SK-N-SH treated with all-trans-retinoic acid at 6 μM for 48 hours (cell line): ENCODE measurements at regions not wholly inside any gene's neighbourhood (a gene's known extent, or its start where the extent isn't known, plus 50 kb on each side); places are given as distances from the start of the nearest gene placed in this dataset.

ENCODE experiments used
- TOX ChIP-seq: fragments of 250-450 bp; sonication (Bioruptor Pico); IDR thresholded peaks from 2 replicates; pipeline ENCODE4 v1.8.0; 2021; ENCODE audit warnings: mild to moderate bottlenecking, moderate library complexity, borderline replicate concordance
- ZFP3 ChIP-seq: fragments of 250-450 bp; sonication (Bioruptor Pico); IDR thresholded peaks from 2 replicates; pipeline ENCODE4 v1.5.0; 2020; ENCODE audit warnings: mild to moderate bottlenecking, moderate library complexity
- ZFP30 ChIP-seq: fragments of 450-650 bp; formaldehyde crosslinking; IDR thresholded peaks from 2 replicates; pipeline ENCODE4 v1.5.0; 2022; ENCODE audit warnings: mild to moderate bottlenecking, moderate library complexity
- TF ChIP-seq, protein P1 (sequence below): fragments of 250-450 bp; sonication (Bioruptor Pico); IDR thresholded peaks from 2 replicates; pipeline ENCODE4 v1.8.0; 2021; ENCODE audit warnings: low read depth, mild to moderate bottlenecking, moderate library complexity, borderline replicate concordance

DNA sequence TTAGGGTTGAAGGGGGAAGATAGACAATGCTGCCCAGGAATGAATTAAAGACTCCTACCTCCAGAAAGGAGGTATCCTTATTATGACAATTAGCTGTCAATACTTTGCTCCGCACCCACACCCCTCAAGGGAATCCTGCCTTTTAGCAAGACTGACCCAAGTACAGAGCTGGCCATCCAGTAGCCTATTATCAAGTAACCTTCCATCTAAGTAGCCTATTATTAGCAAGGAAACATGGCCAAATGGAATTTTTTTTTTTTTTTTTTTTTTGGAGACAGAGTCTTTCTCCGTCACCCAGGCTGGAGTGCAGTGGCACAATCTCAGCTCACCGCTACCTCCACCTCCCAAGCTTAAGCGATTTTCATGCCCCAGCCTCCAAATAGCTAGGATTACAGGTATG lies 161.3 kb downstream of the PMP22 start:
- TF ChIP-seq, protein P1, sequence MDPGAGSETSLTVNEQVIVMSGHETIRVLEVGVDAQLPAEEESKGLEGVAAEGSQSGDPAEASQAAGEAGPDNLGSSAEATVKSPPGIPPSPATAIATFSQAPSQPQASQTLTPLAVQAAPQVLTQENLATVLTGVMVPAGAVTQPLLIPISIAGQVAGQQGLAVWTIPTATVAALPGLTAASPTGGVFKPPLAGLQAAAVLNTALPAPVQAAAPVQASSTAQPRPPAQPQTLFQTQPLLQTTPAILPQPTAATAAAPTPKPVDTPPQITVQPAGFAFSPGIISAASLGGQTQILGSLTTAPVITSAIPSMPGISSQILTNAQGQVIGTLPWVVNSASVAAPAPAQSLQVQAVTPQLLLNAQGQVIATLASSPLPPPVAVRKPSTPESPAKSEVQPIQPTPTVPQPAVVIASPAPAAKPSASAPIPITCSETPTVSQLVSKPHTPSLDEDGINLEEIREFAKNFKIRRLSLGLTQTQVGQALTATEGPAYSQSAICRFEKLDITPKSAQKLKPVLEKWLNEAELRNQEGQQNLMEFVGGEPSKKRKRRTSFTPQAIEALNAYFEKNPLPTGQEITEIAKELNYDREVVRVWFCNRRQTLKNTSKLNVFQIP (CRISPR knock-in tag): no peak
- TF ChIP-seq TOX (no peak), ZFP30 (CRISPR knock-in tag) (no peak), ZFP3 (CRISPR knock-in tag) (no peak)
